H54 (cell line): ENCODE measurements at regions not wholly inside any gene's neighbourhood (a gene's known extent, or its start where the extent isn't known, plus 50 kb on each side); places are given as distances from the start of the nearest gene placed in this dataset.

Experiments used
- DNase-seq: peaks from one replicate; pipeline ENCODE4 v3.0.0; 2011; ENCODE audit warnings: low spot score, mixed read lengths; ENCODE audit not compliant: insufficient read length
- FAIRE-seq: peaks from 3 replicates; lab custom pipeline; 2011; peaks lifted over from hg19 to GRCh38; lab: Jason Lieb, UNC
- POLR2A ChIP-seq: IDR thresholded peaks from 2 replicates; pipeline ENCODE4 v1.6.1; 2011; ENCODE audit warnings: low read depth, mild to moderate bottlenecking, low read length

DNA sequence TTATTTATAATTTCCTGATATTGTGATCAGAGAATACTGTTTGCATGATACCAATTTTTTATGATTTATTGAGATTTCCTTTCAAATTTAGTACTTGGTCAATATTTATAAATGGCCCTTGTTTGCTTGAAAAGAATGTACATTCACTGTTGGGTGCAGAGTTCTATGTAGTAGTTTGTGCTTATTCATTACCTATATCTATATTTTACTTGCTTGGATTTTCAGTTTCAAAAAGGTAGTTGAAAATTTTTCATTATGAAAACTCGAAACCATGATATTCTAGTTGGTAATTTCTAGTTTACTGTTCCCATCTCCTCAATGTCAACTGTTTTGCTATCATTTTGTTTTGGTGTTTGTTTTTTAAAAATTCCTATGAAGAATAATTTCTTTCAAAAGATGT lies 155.7 kb downstream of the AASDHPPT start:
- DNase-seq (no peak), FAIRE-seq (no peak)
- TF ChIP-seq POLR2A = no peak

DNA sequence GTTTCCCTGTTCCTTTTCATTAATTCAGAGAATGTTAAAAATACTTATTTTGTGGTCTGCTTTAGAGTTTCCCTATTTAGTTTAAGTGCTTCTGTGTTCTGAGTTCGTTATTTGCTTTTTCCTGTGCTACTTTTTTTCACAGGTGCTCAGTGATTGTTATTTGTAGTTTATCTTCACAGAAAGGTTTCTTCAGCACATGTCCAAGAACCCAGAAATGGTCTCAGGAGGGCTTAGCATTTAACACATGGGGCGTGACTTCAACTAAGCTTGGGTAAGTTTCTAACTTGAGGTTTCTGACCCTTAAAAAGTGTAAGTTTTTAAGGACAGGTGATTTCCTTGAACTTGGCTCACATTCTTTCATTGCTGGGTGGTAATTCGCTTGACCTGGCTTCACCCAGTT lies 157.3 kb downstream of the AASDHPPT start:
- TF ChIP-seq POLR2A = no peak
- no peak for DNase-seq
- FAIRE-seq = no peak

DNA sequence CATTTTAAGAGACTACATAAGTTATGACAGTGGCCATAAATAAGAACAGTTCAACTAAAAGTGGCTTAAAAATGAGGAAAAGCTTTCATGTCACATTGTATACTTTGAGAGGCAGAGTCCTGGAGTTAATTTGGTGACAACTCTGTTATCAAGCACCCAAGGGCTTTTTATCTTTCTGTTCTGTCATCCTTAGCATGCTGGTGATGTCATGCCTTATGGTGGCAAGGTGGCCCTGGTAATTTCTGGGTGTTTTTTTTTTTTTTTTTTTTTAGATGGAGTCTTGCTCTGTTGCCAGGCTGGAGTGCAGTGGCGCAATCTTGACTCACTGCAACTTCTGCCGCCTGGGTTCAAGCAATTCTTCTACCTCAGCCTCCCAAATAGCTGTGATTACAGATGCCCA lies 158.8 kb downstream of the AASDHPPT start:
- FAIRE-seq = no peak
- TF ChIP-seq POLR2A = no peak
- no peak for DNase-seq

DNA sequence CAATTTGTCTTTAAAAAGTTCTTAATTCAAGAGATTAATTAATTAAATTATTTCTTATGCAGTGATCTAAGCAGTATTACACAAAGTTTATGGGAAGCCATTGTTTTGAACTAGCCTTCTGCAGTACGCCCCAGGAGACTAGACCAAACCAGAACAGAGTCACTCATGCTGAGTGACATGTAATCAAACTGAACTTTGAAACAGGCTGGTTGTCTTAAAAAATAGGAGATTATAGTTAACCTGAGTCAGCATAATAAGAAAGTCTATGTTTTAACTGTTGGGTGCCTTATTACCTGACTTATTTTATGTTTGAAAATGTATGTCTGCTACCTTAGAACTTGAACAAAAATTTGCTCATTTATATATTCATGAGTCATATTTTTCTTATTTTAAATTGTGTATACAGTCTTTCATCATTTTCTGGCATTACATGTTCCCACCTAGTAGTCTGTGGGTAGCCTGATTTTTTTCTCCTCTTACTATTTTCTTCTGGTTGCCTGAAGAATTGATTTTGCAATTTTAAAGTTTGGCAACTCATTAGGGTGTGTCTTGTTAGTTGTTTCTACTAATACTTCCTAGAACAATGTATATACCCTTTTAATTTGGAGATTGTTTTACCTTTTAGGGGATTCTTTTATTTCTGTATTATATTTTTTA lies 161.4 kb downstream of the AASDHPPT start:
- no peak for DNase-seq
- FAIRE-seq = no peak
- no peak for TF ChIP-seq POLR2A

DNA sequence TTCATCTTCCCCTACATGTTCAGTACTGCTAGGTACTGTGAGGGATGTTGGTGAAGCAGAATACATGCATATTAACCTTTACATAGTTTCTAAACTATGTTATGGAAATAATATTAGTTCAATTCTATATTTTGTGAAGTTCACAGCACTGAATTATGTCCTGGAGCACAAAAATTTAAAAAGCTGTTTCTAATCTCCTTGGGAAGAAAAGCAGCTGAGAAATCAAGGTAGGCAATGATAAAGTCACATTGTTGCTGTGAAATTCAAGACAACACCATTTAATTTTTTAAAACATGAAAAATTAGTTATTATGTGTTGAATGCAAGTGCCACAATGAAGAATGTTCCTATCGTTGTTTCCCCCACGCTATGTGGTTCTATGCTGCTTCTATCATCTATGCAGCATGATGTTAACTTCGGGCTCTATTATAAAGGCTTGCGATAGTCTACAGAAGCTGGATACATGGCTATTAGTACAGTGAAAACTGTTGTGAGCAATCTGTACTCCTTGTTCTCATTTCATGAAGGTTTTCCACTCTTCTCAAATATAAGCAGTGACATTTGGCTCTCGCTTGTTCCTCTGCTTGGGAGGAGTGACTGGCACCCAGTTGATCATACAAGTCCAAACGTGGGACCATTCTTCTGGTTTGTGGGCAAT lies 164.3 kb downstream of the AASDHPPT start:
- no peak for FAIRE-seq
- DNase-seq = no peak
- TF ChIP-seq POLR2A = no peak

DNA sequence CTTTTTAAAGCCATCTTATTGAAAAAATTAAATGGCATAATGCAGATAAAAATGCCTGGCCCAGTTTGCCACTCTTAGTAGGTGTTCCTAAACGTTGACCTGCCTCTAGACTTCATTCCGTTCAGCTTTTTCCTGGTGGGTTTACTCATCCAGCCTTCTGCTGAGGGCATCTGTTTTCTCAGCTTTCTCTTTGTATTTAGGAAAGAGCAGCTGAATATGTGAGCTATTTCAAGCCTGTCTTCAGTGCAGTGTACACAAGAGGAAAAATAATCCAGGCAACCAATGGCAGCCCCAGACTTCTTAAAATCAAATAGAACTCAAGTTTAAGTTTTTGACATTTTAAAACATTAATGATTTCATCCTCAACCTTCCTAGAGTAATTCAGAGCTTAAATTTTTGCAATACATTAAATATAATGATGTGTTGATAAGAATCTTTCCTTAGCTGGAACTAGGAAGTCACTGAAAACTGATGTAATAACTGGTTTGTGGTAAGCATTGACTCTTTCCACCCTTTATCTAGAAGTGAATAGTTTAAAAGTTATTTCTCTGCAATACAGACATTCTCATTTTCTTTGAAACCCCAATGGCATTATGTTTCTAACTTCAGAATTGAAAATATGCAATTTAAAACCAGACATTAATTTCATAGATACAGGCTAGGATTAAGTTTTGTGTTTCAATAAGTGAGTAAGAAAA lies 165.4 kb downstream of the AASDHPPT start:
- no peak for TF ChIP-seq POLR2A
- FAIRE-seq = no peak

DNA sequence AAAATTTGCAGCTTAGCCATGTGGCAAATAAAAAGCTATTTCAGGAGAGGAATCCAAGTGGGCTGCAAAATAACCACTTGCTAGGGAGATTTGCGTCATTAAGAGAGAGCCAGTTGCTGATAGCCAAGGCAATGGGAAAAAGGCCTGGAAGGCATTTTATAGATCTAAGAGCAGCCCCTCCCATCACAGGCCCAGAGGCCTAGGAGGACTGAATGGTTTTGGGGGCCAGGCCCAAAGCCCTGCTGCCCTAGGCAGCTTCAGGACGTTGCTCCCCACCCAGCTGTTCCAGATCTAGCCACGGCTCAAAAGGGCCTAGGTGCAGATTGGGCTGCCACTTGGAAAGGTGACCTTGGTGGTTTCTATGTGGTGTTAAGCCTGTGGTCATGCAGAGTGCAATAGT lies 169.0 kb downstream of the AASDHPPT start:
- no peak for FAIRE-seq
- DNase-seq = no peak
- TF ChIP-seq POLR2A = no peak

More for the DNA sequence above, 165.4 kb downstream of the AASDHPPT start:
- DNase-seq = no peak

DNA sequence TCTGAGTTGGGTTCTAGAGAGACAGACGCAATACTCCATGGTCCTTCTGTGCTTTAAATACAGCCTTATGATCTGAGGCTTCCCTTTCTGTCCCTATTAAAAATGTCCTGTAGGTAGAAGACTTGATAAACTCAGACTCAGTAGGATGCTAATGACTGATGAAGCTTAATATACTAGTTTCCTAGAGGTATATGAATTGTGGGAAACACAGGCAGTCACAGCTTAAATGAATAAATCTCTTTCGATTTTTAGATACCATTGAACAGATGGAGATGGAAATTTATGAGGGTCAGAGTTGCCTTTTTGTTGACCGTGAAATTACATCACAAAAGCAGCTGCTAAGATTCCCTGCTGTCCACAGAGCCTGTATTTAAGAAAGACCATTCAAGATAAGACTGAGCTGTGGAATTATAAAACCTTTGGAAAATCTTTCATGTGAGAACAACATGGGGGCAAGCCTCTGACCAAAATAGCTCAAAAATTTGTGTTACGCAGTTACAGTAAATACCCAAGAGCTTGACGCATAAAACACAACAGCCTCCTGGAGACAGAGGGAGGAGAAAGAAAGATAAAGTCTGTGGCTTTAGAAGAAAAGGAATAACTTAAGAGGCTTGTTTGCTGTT lies 172.3 kb downstream of the AASDHPPT start:
- TF ChIP-seq POLR2A = no peak
- DNase-seq (no peak), FAIRE-seq (no peak)

DNA sequence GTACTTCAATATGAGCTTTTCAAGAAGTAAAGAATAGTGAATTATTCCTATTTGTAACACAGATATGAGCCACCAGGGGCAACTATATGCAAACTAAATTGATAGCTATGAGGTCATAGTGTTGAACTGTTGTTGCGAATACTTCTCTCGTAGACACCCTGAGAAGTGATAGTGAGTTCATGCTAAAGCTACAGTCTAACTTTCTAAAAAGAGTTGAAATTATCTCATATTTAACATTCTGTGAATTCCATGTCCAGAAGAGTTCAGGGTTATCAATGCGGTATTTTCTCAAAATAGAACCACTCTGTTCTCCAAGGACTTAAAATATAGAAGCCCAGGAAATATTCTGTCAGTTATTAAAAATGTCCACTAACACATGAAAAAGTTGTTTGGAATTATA lies 185.4 kb downstream of the AASDHPPT start:
- no peak for DNase-seq
- no peak for FAIRE-seq
- TF ChIP-seq POLR2A = no peak

DNA sequence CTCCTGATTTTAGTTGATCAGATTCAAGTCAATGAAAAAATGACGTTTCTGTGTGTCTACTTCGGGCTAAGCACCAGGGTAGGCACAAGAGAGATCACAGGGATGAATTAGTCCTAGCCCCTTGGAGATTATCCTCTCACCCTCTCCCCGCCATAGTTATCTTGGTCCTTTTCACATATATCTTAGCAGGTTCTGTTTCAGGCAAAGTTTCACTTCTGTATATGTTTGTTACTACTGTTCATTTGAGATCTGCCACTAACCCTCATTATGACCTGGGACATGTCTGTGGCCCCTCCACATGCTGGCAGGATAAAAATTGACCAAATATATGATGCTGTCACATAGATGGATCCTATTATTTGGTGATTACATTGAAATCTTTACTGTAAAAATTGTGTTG lies 186.1 kb downstream of the AASDHPPT start:
- FAIRE-seq (no peak), DNase-seq (no peak)
- TF ChIP-seq POLR2A = no peak

DNA sequence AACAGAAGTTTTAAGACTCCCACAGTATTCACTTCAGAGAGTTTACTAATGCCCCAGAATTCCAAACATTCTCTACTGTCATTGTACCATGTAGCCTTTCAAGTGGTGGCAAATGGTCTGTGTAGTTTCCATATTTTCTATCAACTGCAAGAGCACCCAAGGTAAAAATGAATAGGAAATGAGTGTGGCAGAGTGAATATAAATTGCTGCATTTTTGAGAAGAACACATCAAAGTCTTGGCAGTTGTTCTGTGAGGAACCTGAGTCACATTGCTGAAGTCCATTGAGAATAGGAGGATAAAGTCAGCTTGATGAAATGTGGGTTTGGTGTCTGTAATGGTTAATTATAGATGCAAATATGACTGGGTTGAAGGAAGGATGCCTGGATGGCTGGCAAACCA lies 193.6 kb downstream of the AASDHPPT start:
- no peak for FAIRE-seq
- no peak for DNase-seq
- no peak for TF ChIP-seq POLR2A

DNA sequence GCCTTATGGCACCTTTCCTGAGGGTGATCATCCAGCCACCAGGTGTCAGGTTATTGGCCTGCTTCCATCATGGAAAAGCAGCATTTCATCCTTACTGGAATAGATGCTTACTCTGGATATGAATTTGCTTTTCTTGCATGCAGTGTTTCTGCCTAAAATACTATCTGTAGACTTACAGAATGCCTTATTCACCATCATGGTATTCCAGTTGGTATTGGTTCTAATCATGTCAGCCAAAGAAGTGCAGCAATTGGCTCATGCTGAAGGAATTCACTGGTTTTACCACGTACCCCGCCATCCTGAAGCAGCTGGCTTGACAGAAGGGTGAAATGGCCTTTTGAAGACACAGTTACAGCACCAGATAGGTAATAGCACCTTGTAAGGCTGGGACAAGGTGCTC lies 194.2 kb downstream of the AASDHPPT start:
- no peak for TF ChIP-seq POLR2A
- FAIRE-seq (no peak), DNase-seq (no peak)

DNA sequence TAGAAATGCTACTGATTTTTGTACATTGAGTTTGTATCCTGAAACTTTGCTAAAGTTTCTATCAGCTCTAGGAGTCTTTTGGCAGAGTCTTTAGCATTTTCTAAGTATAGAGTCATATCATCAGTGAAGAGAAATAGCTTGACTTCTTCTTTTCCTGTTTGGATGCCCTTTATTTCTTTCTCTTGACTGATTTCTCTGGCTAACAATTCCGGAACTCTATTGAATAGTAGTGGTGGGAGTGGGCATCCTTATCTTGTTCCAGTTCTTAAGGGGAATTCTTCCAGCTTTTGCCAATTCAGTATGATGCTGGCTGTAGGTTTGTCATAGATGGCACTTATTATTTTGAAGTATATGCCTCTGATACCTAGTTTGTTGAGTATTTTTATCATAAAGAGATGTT lies 197.7 kb downstream of the AASDHPPT start:
- FAIRE-seq (no peak), DNase-seq (no peak)
- no peak for TF ChIP-seq POLR2A

DNA sequence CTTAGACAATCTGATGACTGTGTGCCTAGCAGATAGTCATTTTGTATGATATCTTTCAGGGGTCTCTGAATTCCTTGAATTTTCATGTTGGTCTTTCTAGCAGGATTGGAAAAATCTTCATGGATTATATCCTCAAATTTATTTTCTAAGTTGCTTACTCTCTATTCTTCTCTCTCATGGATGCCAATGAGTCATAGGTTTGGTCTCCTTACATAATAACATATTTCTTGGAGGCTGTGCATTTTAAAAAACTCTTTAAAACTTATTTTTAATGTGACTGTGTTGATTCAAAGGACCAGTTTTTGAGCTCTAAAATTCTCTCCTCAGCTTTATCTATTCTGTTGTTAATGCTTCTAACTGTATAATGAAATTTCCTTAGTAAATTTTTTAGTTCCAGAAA lies 198.7 kb downstream of the AASDHPPT start:
- TF ChIP-seq POLR2A = no peak
- DNase-seq (no peak), FAIRE-seq (no peak)
